H1 (cell line): ENCODE measurements at regions not wholly inside any gene's neighbourhood (a gene's known extent, or its start where the extent isn't known, plus 50 kb on each side); places are given as distances from the start of the nearest gene placed in this dataset.

Experiments
- CTCF ChIA-PET: fragments of 300-600 bp; sonication (Branson Sonifier 250); formaldehyde crosslinking; loops from one replicate; lab custom pipeline; 2021; ENCODE audit not compliant: partially characterized antibody; lab: Charles Lee
- POLR2A ChIA-PET: fragments of 300-600 bp; sonication (Branson Sonifier 250); formaldehyde crosslinking; loops from one replicate; lab custom pipeline; 2021; ENCODE audit warnings: inconsistent platforms; ENCODE audit not compliant: partially characterized antibody; lab: Charles Lee
- DNase-seq, 2 experiments: peaks; one replicate each; pipeline versions ENCODE4 v3.0.0 to v3.0.0-alpha.2; 2010 to 2022; ENCODE audit warnings: low spot score in 2 of 2, low read depth in 1 of 2, mixed read lengths in 1 of 2
- FAIRE-seq: peaks from 2 replicates; lab custom pipeline; 2011; peaks lifted over from hg19 to GRCh38; lab: Jason Lieb, UNC
- H2AFZ ChIP-seq: 2 replicates; pipeline ENCODE4 v1.8.1; 2012; ENCODE audit warnings: low read length, inconsistent platforms
- H2AK5ac ChIP-seq: 2 replicates; pipeline ENCODE4 v1.6.1; 2013; ENCODE audit warnings: low read depth, low read length
- H2BK120ac ChIP-seq: replicated peaks from 2 replicates; pipeline ENCODE3; 2013; ENCODE audit warnings: low read depth, low read length, inconsistent platforms
- H2BK12ac ChIP-seq: 2 replicates; pipeline ENCODE4 v1.6.1; 2013; ENCODE audit warnings: low read depth, low read length
- H2BK15ac ChIP-seq: 2 replicates; pipeline ENCODE4 v1.6.1; 2013; ENCODE audit warnings: low read length
- H2BK20ac ChIP-seq: 2 replicates; pipeline ENCODE4 v1.6.1; 2013; ENCODE audit warnings: low read length
- H2BK5ac ChIP-seq: 2 replicates; pipeline ENCODE4 v1.6.1; 2013; ENCODE audit warnings: low read depth, low read length
- H3K14ac ChIP-seq: 2 replicates; pipeline ENCODE4 v1.6.1; 2013; ENCODE audit warnings: inconsistent platforms; ENCODE audit not compliant: insufficient read length
- H3K18ac ChIP-seq: 2 replicates; pipeline ENCODE4 v1.6.1; 2013; ENCODE audit warnings: low read length; ENCODE audit errors: extremely low read depth
- H3K23ac ChIP-seq: 2 replicates; pipeline ENCODE4 v1.6.1; 2013; ENCODE audit warnings: inconsistent platforms; ENCODE audit not compliant: insufficient read length
- H3K23me2 ChIP-seq: 2 replicates; pipeline ENCODE4 v1.6.1; 2013; ENCODE audit warnings: low read depth, low read length
- H3K27ac ChIP-seq: 2 replicates; pipeline ENCODE4 v1.6.1; 2011; ENCODE audit warnings: low read depth, low read length, inconsistent platforms
- H3K27me3 ChIP-seq, 4 experiments: replicated peaks in 1 of 4; 1 replicate in 1 of 4; 2 replicates in 3 of 4; pipeline versions ENCODE4 v1.6.1 to v1.8.1; 2011 to 2013; ENCODE audit warnings: low read length in 3 of 4, mild to moderate bottlenecking in 3 of 4, inconsistent platforms in 2 of 4, mixed read lengths in 2 of 4, moderate library complexity in 1 of 4; ENCODE audit not compliant: control insufficient read depth in 3 of 4, insufficient read depth in 3 of 4; ENCODE audit errors: extremely low read depth in 1 of 4
- H3K36me3 ChIP-seq, 4 experiments: 2 replicates each; pipeline versions ENCODE4 v1.6.1 to v1.8.1; 2011 to 2013; ENCODE audit warnings: mild to moderate bottlenecking in 4 of 4, low read length in 3 of 4, moderate library complexity in 2 of 4, control low read depth in 1 of 4, inconsistent platforms in 1 of 4; ENCODE audit not compliant: insufficient read depth in 4 of 4, control insufficient read depth in 2 of 4
- H3K4ac ChIP-seq: replicated peaks from 2 replicates; pipeline ENCODE3; 2013; ENCODE audit warnings: low read length, low read depth, mixed read lengths, inconsistent platforms; ENCODE audit not compliant: insufficient read length
- H3K4me1 ChIP-seq, 4 experiments: replicated peaks in 1 of 4; 1 replicate in 1 of 4; 2 replicates in 3 of 4; pipeline versions ENCODE4 v1.6.1 to v1.8.1; 2011 to 2013; ENCODE audit warnings: low read length in 3 of 4, inconsistent platforms in 2 of 4, mixed read lengths in 1 of 4; ENCODE audit not compliant: insufficient read depth in 4 of 4, control insufficient read depth in 3 of 4
- H3K4me2 ChIP-seq, 2 experiments: 2 replicates each; pipeline versions ENCODE4 v1.6.1 to v1.8.1; 2011 to 2013; ENCODE audit warnings: low read depth in 2 of 2, low read length in 2 of 2, control low read depth in 1 of 2, inconsistent platforms in 1 of 2, mild to moderate bottlenecking in 1 of 2; ENCODE audit not compliant: insufficient read depth in 1 of 2
- H3K4me3 ChIP-seq, 4 experiments: fragments of 200-600, 300-600 bp in 1 of 4; sonication (generic), shearing (Covaris generic), sonication (Bioruptor Twin) in 1 of 4; 2 replicates each; pipeline versions ENCODE4 v1.5.1 to v1.8.1; 2011 to 2016; ENCODE audit warnings: low read length in 4 of 4, low read depth in 3 of 4, control low read depth in 2 of 4, inconsistent platforms in 2 of 4, mild to moderate bottlenecking in 2 of 4, mixed read lengths in 1 of 4, moderate library complexity in 1 of 4; ENCODE audit not compliant: insufficient read depth in 2 of 4; ENCODE audit errors: extremely low read depth in 1 of 4
- H3K56ac ChIP-seq: replicated peaks from 2 replicates; pipeline ENCODE3; 2013; ENCODE audit warnings: low read depth, mild to moderate bottlenecking, mixed read lengths, low read length, inconsistent platforms; ENCODE audit not compliant: insufficient read length
- H3K79me1 ChIP-seq: 2 replicates; pipeline ENCODE4 v1.6.1; 2013; ENCODE audit warnings: low read depth, low read length, control low read depth
- H3K79me2 ChIP-seq, 2 experiments: 2 replicates each; pipeline versions ENCODE4 v1.6.1 to v1.8.1; 2012 to 2013; ENCODE audit warnings: low read length in 2 of 2, mild to moderate bottlenecking in 2 of 2, inconsistent platforms in 1 of 2; ENCODE audit not compliant: insufficient read depth in 2 of 2, control insufficient read depth in 1 of 2
- H3K9ac ChIP-seq, 4 experiments: replicated peaks in 1 of 4; 1 replicate in 1 of 4; 2 replicates in 3 of 4; pipeline versions ENCODE4 v1.6.1 to v1.8.1; 2011 to 2013; ENCODE audit warnings: low read depth in 3 of 4, low read length in 3 of 4, control low read depth in 2 of 4, mild to moderate bottlenecking in 2 of 4, moderate library complexity in 2 of 4, inconsistent platforms in 1 of 4; ENCODE audit errors: extremely low read depth in 1 of 4
- H3K9me3 ChIP-seq, 2 experiments: 2 replicates each; pipeline versions ENCODE4 v1.6.1 to v1.8.1; 2012 to 2013; ENCODE audit warnings: mild to moderate bottlenecking in 2 of 2, moderate library complexity in 2 of 2, control low read depth in 1 of 2, inconsistent platforms in 1 of 2, low read depth in 1 of 2, low read length in 1 of 2, mixed read lengths in 1 of 2; ENCODE audit not compliant: insufficient read depth in 2 of 2
- H4K20me1 ChIP-seq, 2 experiments: replicated peaks in 1 of 2; 2 replicates each; pipeline versions ENCODE3 to v1.8.1; 2011 to 2013; ENCODE audit warnings: inconsistent platforms in 2 of 2, low read length in 2 of 2, mild to moderate bottlenecking in 1 of 2; ENCODE audit not compliant: insufficient read depth in 2 of 2, control insufficient read depth in 1 of 2
- H4K5ac ChIP-seq: 2 replicates; pipeline ENCODE4 v1.6.1; 2013; ENCODE audit warnings: low read length, low read depth, mixed read lengths, inconsistent platforms; ENCODE audit not compliant: insufficient read length
- H4K8ac ChIP-seq: 2 replicates; pipeline ENCODE4 v1.8.0; 2013; ENCODE audit warnings: mild to moderate bottlenecking, moderate library complexity, low read length, inconsistent platforms; ENCODE audit not compliant: insufficient read depth; ENCODE audit errors: extremely low read depth
- H4K91ac ChIP-seq: replicated peaks from 2 replicates; pipeline ENCODE3; 2013; ENCODE audit warnings: low read length, mixed read lengths, inconsistent platforms; ENCODE audit not compliant: insufficient read length
- BCL11A ChIP-seq, 2 experiments: IDR thresholded peaks; one replicate each; pipeline ENCODE4 v1.6.1; 2011; ENCODE audit warnings: low read depth in 2 of 2, low read length in 2 of 2, mild to moderate bottlenecking in 2 of 2
- HDAC6 ChIP-seq: IDR thresholded peaks from one replicate; pipeline ENCODE4 v1.7.1; 2012; ENCODE audit warnings: low read depth, mild to moderate bottlenecking, inconsistent platforms, low read length, moderate library complexity
- WGBS, 2 experiments: shearing (Covaris generic) in 1 of 2; methylation state at CpG; one replicate each; pipeline versions ENCODE4 v1.1.6 to v1.1.7; 2013 to 2015; ENCODE audit warnings: low lambda C conversion rate in 2 of 2, mixed read lengths in 2 of 2, inconsistent platforms in 1 of 2, low coverage in 1 of 2, missing lambda C conversion rate in 1 of 2; ENCODE audit not compliant: insufficient replicate concordance in 2 of 2, insufficient coverage in 1 of 2, insufficient read length in 1 of 2; ENCODE audit errors: extremely low coverage in 1 of 2, missing lambda C conversion rate in 1 of 2; 5-methylcytosine and 5-hydroxymethylcytosine counted together

- H3K79me1 ChIP-seq = no peaks in the 10 kb centered on the region
- no peaks in the 10 kb centered on the region for H3K23me2 ChIP-seq
- POLR2A ChIA-PET = no interaction called here
- no peak overlapping the region for H4K91ac ChIP-seq
- H3K18ac ChIP-seq = no peak overlapping the region
- no peak overlapping the region for H3K9ac ChIP-seq
- peaks cover 0 to 4% (median 0%) of the 10 kb centered on the region in 4 experiments; a peak in 2 of 7 replicates for H3K4me1 ChIP-seq
- H3K9me3 ChIP-seq = no peaks in the 10 kb centered on the region
- TF ChIP-seq HDAC6 = no peak
- no peak for TF ChIP-seq BCL11A (IDR thresholded peaks at IDR 0.05; ENCODE audit: low read depth in 2 of 2, low read length in 2 of 2)
- H2BK5ac ChIP-seq = no peak overlapping the region
- no peak overlapping the region for H3K14ac ChIP-seq
- no peak for FAIRE-seq
- no peak overlapping the region for H2BK15ac ChIP-seq
- no peak overlapping the region for H3K4me3 ChIP-seq
- no peak overlapping the region for H3K23ac ChIP-seq
- no peak overlapping the region for H2AFZ ChIP-seq
- no peak for DNase-seq
- no peak overlapping the region for H3K4me2 ChIP-seq
- H2AK5ac ChIP-seq = no peak overlapping the region
- no peaks in the 10 kb centered on the region for H3K27me3 ChIP-seq
- no peak overlapping the region for H2BK12ac ChIP-seq
- H4K20me1 ChIP-seq = no peaks in the 10 kb centered on the region
- H3K56ac ChIP-seq = no peak overlapping the region
- no peak overlapping the region for H2BK120ac ChIP-seq
- no peak overlapping the region for H3K27ac ChIP-seq
- no peak overlapping the region for H4K8ac ChIP-seq
- H3K4ac ChIP-seq = no peak overlapping the region
- H3K79me2 ChIP-seq = no peaks in the 10 kb centered on the region; a peak in 1 of 4 replicates
- H3K36me3 ChIP-seq = no peaks in the 10 kb centered on the region
- CTCF ChIA-PET = interaction anchor here (1.2 kb wide), 1 partner anchor 545 kb away, joined by 3 read pairs; no protein-coding TSS in a partner anchor
- 82% methylated on average over 4 of the region's 4 CpGs; no CpG with 5 or more reads in 1 of the 2 experiments for whole genome bisulfite sequencing, 2 experiments
- no peak overlapping the region for H4K5ac ChIP-seq
- H2BK20ac ChIP-seq = no peak overlapping the region
Observed at GRCh38 chr6:164104432-164104831, 689.9 kb downstream of the QKI start.
